H1 (cell line): ENCODE measurements at regions not wholly inside any gene's neighbourhood (a gene's known extent, or its start where the extent isn't known, plus 50 kb on each side); places are given as distances from the start of the nearest gene placed in this dataset.

Experiments used
- CTCF ChIA-PET: fragments of 300-600 bp; sonication (Branson Sonifier 250); formaldehyde crosslinking; loops from one replicate; lab custom pipeline; 2021; ENCODE audit not compliant: partially characterized antibody; lab: Charles Lee
- POLR2A ChIA-PET: fragments of 300-600 bp; sonication (Branson Sonifier 250); formaldehyde crosslinking; loops from one replicate; lab custom pipeline; 2021; ENCODE audit warnings: inconsistent platforms; ENCODE audit not compliant: partially characterized antibody; lab: Charles Lee
- DNase-seq, 2 experiments: peaks; one replicate each; pipeline versions ENCODE4 v3.0.0 to v3.0.0-alpha.2; 2010 to 2022; ENCODE audit warnings: low spot score in 2 of 2, low read depth in 1 of 2, mixed read lengths in 1 of 2
- FAIRE-seq: peaks from 2 replicates; lab custom pipeline; 2011; peaks lifted over from hg19 to GRCh38; lab: Jason Lieb, UNC
- H2AFZ ChIP-seq: 2 replicates; pipeline ENCODE4 v1.8.1; 2012; ENCODE audit warnings: low read length, inconsistent platforms
- H2AK5ac ChIP-seq: 2 replicates; pipeline ENCODE4 v1.6.1; 2013; ENCODE audit warnings: low read depth, low read length
- H2BK120ac ChIP-seq: replicated peaks from 2 replicates; pipeline ENCODE3; 2013; ENCODE audit warnings: low read depth, low read length, inconsistent platforms
- H2BK12ac ChIP-seq: 2 replicates; pipeline ENCODE4 v1.6.1; 2013; ENCODE audit warnings: low read depth, low read length
- H2BK15ac ChIP-seq: 2 replicates; pipeline ENCODE4 v1.6.1; 2013; ENCODE audit warnings: low read length
- H2BK20ac ChIP-seq: 2 replicates; pipeline ENCODE4 v1.6.1; 2013; ENCODE audit warnings: low read length
- H2BK5ac ChIP-seq: 2 replicates; pipeline ENCODE4 v1.6.1; 2013; ENCODE audit warnings: low read depth, low read length
- H3K14ac ChIP-seq: 2 replicates; pipeline ENCODE4 v1.6.1; 2013; ENCODE audit warnings: inconsistent platforms; ENCODE audit not compliant: insufficient read length
- H3K18ac ChIP-seq: 2 replicates; pipeline ENCODE4 v1.6.1; 2013; ENCODE audit warnings: low read length; ENCODE audit errors: extremely low read depth
- H3K23ac ChIP-seq: 2 replicates; pipeline ENCODE4 v1.6.1; 2013; ENCODE audit warnings: inconsistent platforms; ENCODE audit not compliant: insufficient read length
- H3K23me2 ChIP-seq: 2 replicates; pipeline ENCODE4 v1.6.1; 2013; ENCODE audit warnings: low read depth, low read length
- H3K27ac ChIP-seq: 2 replicates; pipeline ENCODE4 v1.6.1; 2011; ENCODE audit warnings: low read depth, low read length, inconsistent platforms
- H3K27me3 ChIP-seq, 4 experiments: replicated peaks in 1 of 4; 1 replicate in 1 of 4; 2 replicates in 3 of 4; pipeline versions ENCODE4 v1.6.1 to v1.8.1; 2011 to 2013; ENCODE audit warnings: low read length in 3 of 4, mild to moderate bottlenecking in 3 of 4, inconsistent platforms in 2 of 4, mixed read lengths in 2 of 4, moderate library complexity in 1 of 4; ENCODE audit not compliant: control insufficient read depth in 3 of 4, insufficient read depth in 3 of 4; ENCODE audit errors: extremely low read depth in 1 of 4
- H3K36me3 ChIP-seq, 4 experiments: 2 replicates each; pipeline versions ENCODE4 v1.6.1 to v1.8.1; 2011 to 2013; ENCODE audit warnings: mild to moderate bottlenecking in 4 of 4, low read length in 3 of 4, moderate library complexity in 2 of 4, control low read depth in 1 of 4, inconsistent platforms in 1 of 4; ENCODE audit not compliant: insufficient read depth in 4 of 4, control insufficient read depth in 2 of 4
- H3K4ac ChIP-seq: replicated peaks from 2 replicates; pipeline ENCODE3; 2013; ENCODE audit warnings: low read length, low read depth, mixed read lengths, inconsistent platforms; ENCODE audit not compliant: insufficient read length
- H3K4me1 ChIP-seq, 4 experiments: replicated peaks in 1 of 4; 1 replicate in 1 of 4; 2 replicates in 3 of 4; pipeline versions ENCODE4 v1.6.1 to v1.8.1; 2011 to 2013; ENCODE audit warnings: low read length in 3 of 4, inconsistent platforms in 2 of 4, mixed read lengths in 1 of 4; ENCODE audit not compliant: insufficient read depth in 4 of 4, control insufficient read depth in 3 of 4
- H3K4me2 ChIP-seq, 2 experiments: 2 replicates each; pipeline versions ENCODE4 v1.6.1 to v1.8.1; 2011 to 2013; ENCODE audit warnings: low read depth in 2 of 2, low read length in 2 of 2, control low read depth in 1 of 2, inconsistent platforms in 1 of 2, mild to moderate bottlenecking in 1 of 2; ENCODE audit not compliant: insufficient read depth in 1 of 2
- H3K4me3 ChIP-seq, 4 experiments: fragments of 200-600, 300-600 bp in 1 of 4; sonication (generic), shearing (Covaris generic), sonication (Bioruptor Twin) in 1 of 4; 2 replicates each; pipeline versions ENCODE4 v1.5.1 to v1.8.1; 2011 to 2016; ENCODE audit warnings: low read length in 4 of 4, low read depth in 3 of 4, control low read depth in 2 of 4, inconsistent platforms in 2 of 4, mild to moderate bottlenecking in 2 of 4, mixed read lengths in 1 of 4, moderate library complexity in 1 of 4; ENCODE audit not compliant: insufficient read depth in 2 of 4; ENCODE audit errors: extremely low read depth in 1 of 4
- H3K56ac ChIP-seq: replicated peaks from 2 replicates; pipeline ENCODE3; 2013; ENCODE audit warnings: low read depth, mild to moderate bottlenecking, mixed read lengths, low read length, inconsistent platforms; ENCODE audit not compliant: insufficient read length
- H3K79me1 ChIP-seq: 2 replicates; pipeline ENCODE4 v1.6.1; 2013; ENCODE audit warnings: low read depth, low read length, control low read depth
- H3K79me2 ChIP-seq, 2 experiments: 2 replicates each; pipeline versions ENCODE4 v1.6.1 to v1.8.1; 2012 to 2013; ENCODE audit warnings: low read length in 2 of 2, mild to moderate bottlenecking in 2 of 2, inconsistent platforms in 1 of 2; ENCODE audit not compliant: insufficient read depth in 2 of 2, control insufficient read depth in 1 of 2
- H3K9ac ChIP-seq, 4 experiments: replicated peaks in 1 of 4; 1 replicate in 1 of 4; 2 replicates in 3 of 4; pipeline versions ENCODE4 v1.6.1 to v1.8.1; 2011 to 2013; ENCODE audit warnings: low read depth in 3 of 4, low read length in 3 of 4, control low read depth in 2 of 4, mild to moderate bottlenecking in 2 of 4, moderate library complexity in 2 of 4, inconsistent platforms in 1 of 4; ENCODE audit errors: extremely low read depth in 1 of 4
- H3K9me3 ChIP-seq, 2 experiments: 2 replicates each; pipeline versions ENCODE4 v1.6.1 to v1.8.1; 2012 to 2013; ENCODE audit warnings: mild to moderate bottlenecking in 2 of 2, moderate library complexity in 2 of 2, control low read depth in 1 of 2, inconsistent platforms in 1 of 2, low read depth in 1 of 2, low read length in 1 of 2, mixed read lengths in 1 of 2; ENCODE audit not compliant: insufficient read depth in 2 of 2
- H4K20me1 ChIP-seq, 2 experiments: replicated peaks in 1 of 2; 2 replicates each; pipeline versions ENCODE3 to v1.8.1; 2011 to 2013; ENCODE audit warnings: inconsistent platforms in 2 of 2, low read length in 2 of 2, mild to moderate bottlenecking in 1 of 2; ENCODE audit not compliant: insufficient read depth in 2 of 2, control insufficient read depth in 1 of 2
- H4K5ac ChIP-seq: 2 replicates; pipeline ENCODE4 v1.6.1; 2013; ENCODE audit warnings: low read length, low read depth, mixed read lengths, inconsistent platforms; ENCODE audit not compliant: insufficient read length
- H4K8ac ChIP-seq: 2 replicates; pipeline ENCODE4 v1.8.0; 2013; ENCODE audit warnings: mild to moderate bottlenecking, moderate library complexity, low read length, inconsistent platforms; ENCODE audit not compliant: insufficient read depth; ENCODE audit errors: extremely low read depth
- H4K91ac ChIP-seq: replicated peaks from 2 replicates; pipeline ENCODE3; 2013; ENCODE audit warnings: low read length, mixed read lengths, inconsistent platforms; ENCODE audit not compliant: insufficient read length
- CREB1 ChIP-seq: IDR thresholded peaks from 2 replicates; pipeline ENCODE4 v1.6.1; 2012; ENCODE audit warnings: inconsistent platforms
- EP300 ChIP-seq, 2 experiments: IDR thresholded peaks; 1 replicate in 1 of 2; 2 replicates in 1 of 2; pipeline ENCODE4 v1.6.1; 2011 to 2012; ENCODE audit warnings: low read depth in 2 of 2, low read length in 2 of 2, mild to moderate bottlenecking in 2 of 2, borderline replicate concordance in 1 of 2, inconsistent platforms in 1 of 2, moderate library complexity in 1 of 2
- KDM1A ChIP-seq: fragments of 200-600, 300-600 bp; sonication (generic); IDR thresholded peaks from 2 replicates; pipeline ENCODE4 v1.7.1; 2016; ENCODE audit warnings: mild to moderate bottlenecking, low read length, borderline replicate concordance
- NANOG ChIP-seq: IDR thresholded peaks from 2 replicates; pipeline ENCODE4 v1.6.1; 2011; ENCODE audit warnings: low read length, low read depth, mild to moderate bottlenecking, inconsistent platforms; ENCODE audit not compliant: insufficient read depth, poor library complexity, severe bottlenecking
- SP1 ChIP-seq: IDR thresholded peaks from 2 replicates; pipeline ENCODE4 v1.6.1; 2011; ENCODE audit warnings: low read depth, low read length
- SRF ChIP-seq: IDR thresholded peaks from 2 replicates; pipeline ENCODE4 v1.6.1; 2011; ENCODE audit warnings: mild to moderate bottlenecking, low read depth, low read length, moderate library complexity
- SUZ12 ChIP-seq: fragments of 200-600 bp; sonication (generic); IDR thresholded peaks from 2 replicates; pipeline ENCODE4 v1.6.1; 2012; ENCODE audit warnings: mild to moderate bottlenecking, inconsistent platforms, low read length, moderate library complexity, mixed read lengths
- WGBS, 2 experiments: shearing (Covaris generic) in 1 of 2; methylation state at CpG; one replicate each; pipeline versions ENCODE4 v1.1.6 to v1.1.7; 2013 to 2015; ENCODE audit warnings: low lambda C conversion rate in 2 of 2, mixed read lengths in 2 of 2, inconsistent platforms in 1 of 2, low coverage in 1 of 2, missing lambda C conversion rate in 1 of 2; ENCODE audit not compliant: insufficient replicate concordance in 2 of 2, insufficient coverage in 1 of 2, insufficient read length in 1 of 2; ENCODE audit errors: extremely low coverage in 1 of 2, missing lambda C conversion rate in 1 of 2; 5-methylcytosine and 5-hydroxymethylcytosine counted together
- TF ChIP-seq, protein P1 (sequence below): IDR thresholded peaks from 2 replicates; pipeline ENCODE4 v1.6.1; 2012; ENCODE audit warnings: low read length, inconsistent platforms

DNA sequence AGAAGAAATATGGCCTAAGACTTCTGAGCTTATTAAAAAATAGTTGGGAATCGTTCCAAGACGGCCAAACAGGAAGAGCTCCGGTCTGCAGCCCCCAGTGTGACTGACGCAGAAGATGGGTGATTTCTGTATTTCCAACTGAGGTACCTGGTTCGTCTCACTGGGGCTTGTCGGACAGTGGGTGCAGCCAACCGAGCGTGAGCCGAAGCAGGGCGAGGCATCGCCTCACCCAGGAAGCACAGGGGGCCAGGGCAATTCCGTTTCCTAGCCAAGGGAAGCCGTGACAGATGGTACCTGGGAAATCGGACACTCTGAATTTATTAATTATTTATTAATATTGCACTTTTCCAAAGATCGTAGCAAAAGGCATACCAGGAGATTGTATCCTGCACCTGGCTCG lies 857.8 kb downstream of the C12orf50 start:
- H2AFZ ChIP-seq = no peak overlapping the region
- no peak overlapping the region for H2BK15ac ChIP-seq
- H2BK120ac ChIP-seq = no peak overlapping the region
- H2BK5ac ChIP-seq = no peak overlapping the region
- no peak overlapping the region for H3K4me2 ChIP-seq
- TF ChIP-seq, protein P1, sequence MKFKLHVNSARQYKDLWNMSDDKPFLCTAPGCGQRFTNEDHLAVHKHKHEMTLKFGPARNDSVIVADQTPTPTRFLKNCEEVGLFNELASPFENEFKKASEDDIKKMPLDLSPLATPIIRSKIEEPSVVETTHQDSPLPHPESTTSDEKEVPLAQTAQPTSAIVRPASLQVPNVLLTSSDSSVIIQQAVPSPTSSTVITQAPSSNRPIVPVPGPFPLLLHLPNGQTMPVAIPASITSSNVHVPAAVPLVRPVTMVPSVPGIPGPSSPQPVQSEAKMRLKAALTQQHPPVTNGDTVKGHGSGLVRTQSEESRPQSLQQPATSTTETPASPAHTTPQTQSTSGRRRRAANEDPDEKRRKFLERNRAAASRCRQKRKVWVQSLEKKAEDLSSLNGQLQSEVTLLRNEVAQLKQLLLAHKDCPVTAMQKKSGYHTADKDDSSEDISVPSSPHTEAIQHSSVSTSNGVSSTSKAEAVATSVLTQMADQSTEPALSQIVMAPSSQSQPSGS = no peak
- TF ChIP-seq CREB1 (no peak), SRF (no peak), EP300 (IDR thresholded peaks at IDR 0.05; ENCODE audit: borderline replicate concordance in 1 of 2, low read depth in 2 of 2, low read length in 2 of 2) (no peak), SUZ12 (no peak), SP1 (no peak), NANOG (no peak), KDM1A (no peak)
- no peak overlapping the region for H4K8ac ChIP-seq
- WGBS, 2 experiments = 95% methylated on average over 16 of the region's 16 CpGs; no CpG with 5 or more reads in 1 of the 2 experiments
- H3K14ac ChIP-seq = no peak overlapping the region
- DNase-seq (no peak), FAIRE-seq (no peak)
- no peaks in the 10 kb centered on the region for H3K79me1 ChIP-seq
- H3K36me3 ChIP-seq = no peaks in the 10 kb centered on the region; a peak in 1 of 8 replicates
- no peaks in the 10 kb centered on the region for H3K79me2 ChIP-seq
- POLR2A ChIA-PET = no interaction called here
- H3K56ac ChIP-seq = no peak overlapping the region
- H2BK12ac ChIP-seq = no peak overlapping the region
- no peaks in the 10 kb centered on the region for H3K23me2 ChIP-seq
- H2BK20ac ChIP-seq = no peak overlapping the region
- H3K4ac ChIP-seq = no peak overlapping the region
- no peak overlapping the region for H4K5ac ChIP-seq
- H4K20me1 ChIP-seq = no peaks in the 10 kb centered on the region
- no peak overlapping the region for H3K4me3 ChIP-seq
- CTCF ChIA-PET = interaction anchor here (1.4 kb wide), 1 partner anchor 12 kb away, joined by 4 read pairs; no protein-coding TSS in a partner anchor
- H3K4me1 ChIP-seq = no peaks in the 10 kb centered on the region
- no peak overlapping the region for H2AK5ac ChIP-seq
- peaks cover 3 to 14% of the 10 kb centered on the region in 2 experiments for H3K9me3 ChIP-seq
- H3K9ac ChIP-seq = no peak overlapping the region
- H3K27ac ChIP-seq = no peak overlapping the region
- no peaks in the 10 kb centered on the region for H3K27me3 ChIP-seq
- H3K23ac ChIP-seq = no peak overlapping the region
- H4K91ac ChIP-seq = no peak overlapping the region
- no peak overlapping the region for H3K18ac ChIP-seq
